Lower leg skin (tissue), 3 donors: ENCODE measurements at regions not wholly inside any gene's neighbourhood (a gene's known extent, or its start where the extent isn't known, plus 50 kb on each side); places are given as distances from the start of the nearest gene placed in this dataset.

Experiments
- POLR2A ChIP-seq, 2 donors: fragments of 450-650 bp; IDR thresholded peaks; one replicate each; pipeline ENCODE4 v1.6.1; 2016 to 2017; ENCODE audit warnings: antibody characterized with exemption in 2 of 2, mild to moderate bottlenecking in 1 of 2, moderate library complexity in 1 of 2
- TF ChIP-seq, protein P1 (sequence below), 3 donors: fragments of 450-650 bp; IDR thresholded peaks; one replicate each; pipeline ENCODE4 v1.5.1; 2016; ENCODE audit warnings: antibody characterized with exemption in 3 of 3, mild to moderate bottlenecking in 3 of 3, moderate library complexity in 2 of 3

DNA sequence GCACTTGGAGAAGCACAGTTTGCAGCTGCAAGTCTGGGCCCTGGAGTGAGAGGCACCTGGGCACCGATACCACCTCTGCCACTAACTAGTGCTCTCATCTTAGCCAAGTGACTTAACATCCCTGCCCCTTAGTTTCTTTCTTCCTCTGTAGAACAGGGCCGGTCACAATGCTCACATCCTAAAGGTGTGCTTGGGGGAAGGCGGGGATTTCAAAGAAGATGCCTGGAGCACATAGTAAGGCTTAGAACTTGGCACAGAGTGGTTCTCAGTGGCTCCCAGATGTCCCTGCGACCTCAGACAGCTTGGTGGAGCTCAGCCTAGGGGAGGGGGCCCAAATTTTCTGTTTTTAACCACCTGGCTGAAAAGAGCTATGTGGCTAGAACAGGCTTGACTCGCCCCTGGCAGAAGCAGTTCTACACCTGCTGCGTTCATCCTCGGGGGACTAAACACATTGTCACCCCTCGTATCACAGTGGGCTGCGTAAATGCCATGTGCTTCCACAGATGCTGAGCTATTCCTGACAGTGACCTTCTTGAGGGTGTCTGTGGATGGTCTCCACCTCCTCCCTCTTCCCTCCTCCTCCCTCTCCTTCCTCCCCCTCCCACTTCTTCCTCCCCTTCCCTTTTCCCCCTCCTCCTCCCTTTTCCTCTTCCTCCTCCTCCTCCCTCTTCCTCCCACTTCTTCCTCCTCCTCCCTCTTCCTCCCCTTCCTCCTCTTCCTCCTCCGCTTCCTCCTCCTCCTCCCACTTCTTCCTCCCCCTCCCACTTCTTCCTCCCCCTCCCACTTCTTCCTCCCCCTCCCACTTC lies 112.1 kb downstream of the PHETA1 start:
- TF ChIP-seq POLR2A (IDR thresholded peaks at IDR 0.05): no peak
- TF ChIP-seq, protein P1, sequence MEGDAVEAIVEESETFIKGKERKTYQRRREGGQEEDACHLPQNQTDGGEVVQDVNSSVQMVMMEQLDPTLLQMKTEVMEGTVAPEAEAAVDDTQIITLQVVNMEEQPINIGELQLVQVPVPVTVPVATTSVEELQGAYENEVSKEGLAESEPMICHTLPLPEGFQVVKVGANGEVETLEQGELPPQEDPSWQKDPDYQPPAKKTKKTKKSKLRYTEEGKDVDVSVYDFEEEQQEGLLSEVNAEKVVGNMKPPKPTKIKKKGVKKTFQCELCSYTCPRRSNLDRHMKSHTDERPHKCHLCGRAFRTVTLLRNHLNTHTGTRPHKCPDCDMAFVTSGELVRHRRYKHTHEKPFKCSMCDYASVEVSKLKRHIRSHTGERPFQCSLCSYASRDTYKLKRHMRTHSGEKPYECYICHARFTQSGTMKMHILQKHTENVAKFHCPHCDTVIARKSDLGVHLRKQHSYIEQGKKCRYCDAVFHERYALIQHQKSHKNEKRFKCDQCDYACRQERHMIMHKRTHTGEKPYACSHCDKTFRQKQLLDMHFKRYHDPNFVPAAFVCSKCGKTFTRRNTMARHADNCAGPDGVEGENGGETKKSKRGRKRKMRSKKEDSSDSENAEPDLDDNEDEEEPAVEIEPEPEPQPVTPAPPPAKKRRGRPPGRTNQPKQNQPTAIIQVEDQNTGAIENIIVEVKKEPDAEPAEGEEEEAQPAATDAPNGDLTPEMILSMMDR (IDR thresholded peaks at IDR 0.05): no peak
